HG03159 (cell line): ENCODE measurements at regions not wholly inside any gene's neighbourhood (a gene's known extent, or its start where the extent isn't known, plus 50 kb on each side); places are given as distances from the start of the nearest gene placed in this dataset.
"Not testable (repeated sequence)": the region's sequence is repeated elsewhere in the genome, so short reads cannot be mapped to it uniquely, and the experiment has no call there.

Source experiments
- ATAC-seq: cut with Tn5 transposase; IDR thresholded peaks from one replicate; pipeline ENCODE4 v1.9.1; 2021; ENCODE audit warnings: mild to moderate bottlenecking, moderate library complexity; ENCODE audit not compliant: unreplicated experiment

DNA sequence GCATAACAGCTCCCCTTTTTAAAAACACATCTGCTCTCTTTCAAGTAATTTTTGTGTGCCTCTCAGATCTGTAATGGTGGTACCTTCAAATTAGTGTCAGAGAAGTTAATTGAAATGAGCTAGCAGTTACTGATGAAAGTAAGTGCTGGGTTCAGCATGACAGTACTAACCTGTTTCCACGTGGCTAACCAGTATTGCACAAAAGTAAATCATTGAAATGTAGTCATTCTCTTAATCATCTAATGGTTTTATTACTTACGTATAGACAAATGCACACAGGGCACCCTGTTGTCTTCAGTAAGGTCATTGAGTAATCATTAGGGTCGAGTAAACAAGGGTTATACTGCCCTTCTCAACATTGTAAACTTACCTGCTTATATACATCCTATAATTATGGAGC lies 157.8 kb upstream of the PRR16 start:
- no peak for ATAC-seq

DNA sequence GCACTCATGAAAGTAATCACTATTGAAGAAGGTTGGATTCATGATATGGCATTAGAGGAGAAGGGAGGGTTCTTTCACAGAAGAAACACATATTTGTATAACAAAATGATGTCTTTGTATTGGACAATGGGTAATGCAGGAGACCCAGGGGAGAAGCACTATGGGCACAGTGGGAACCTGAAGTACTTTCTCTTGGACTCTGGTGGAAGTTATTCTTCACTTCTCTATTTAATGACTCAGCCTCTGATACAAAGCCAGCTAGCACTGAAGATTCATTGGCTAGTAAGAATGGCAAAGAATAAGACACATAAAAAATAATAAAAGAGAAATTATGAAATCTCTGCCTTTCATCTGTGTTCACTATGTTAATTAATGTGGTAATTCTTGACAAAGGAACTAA lies 149.9 kb upstream of the PRR16 start:
- ATAC-seq: no peak

DNA sequence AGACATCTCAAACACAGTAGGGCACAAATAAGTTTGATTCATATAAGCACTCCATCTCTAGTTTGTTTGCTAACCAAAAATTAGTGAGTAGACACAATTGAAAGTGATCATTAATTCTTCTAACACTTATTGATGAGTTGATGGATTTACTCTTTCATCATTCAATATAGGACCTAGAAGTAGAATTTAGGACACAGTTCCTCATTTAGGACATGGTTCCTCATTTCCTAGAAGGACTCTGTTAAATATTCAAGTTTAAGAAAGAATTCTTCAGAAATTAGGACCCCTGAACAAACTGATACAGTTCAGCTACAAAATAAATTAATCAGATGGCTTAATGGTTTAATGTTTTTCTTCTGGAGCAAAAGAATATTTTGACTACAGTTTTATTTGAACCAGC lies 143.5 kb upstream of the PRR16 start:
- no peak for ATAC-seq

DNA sequence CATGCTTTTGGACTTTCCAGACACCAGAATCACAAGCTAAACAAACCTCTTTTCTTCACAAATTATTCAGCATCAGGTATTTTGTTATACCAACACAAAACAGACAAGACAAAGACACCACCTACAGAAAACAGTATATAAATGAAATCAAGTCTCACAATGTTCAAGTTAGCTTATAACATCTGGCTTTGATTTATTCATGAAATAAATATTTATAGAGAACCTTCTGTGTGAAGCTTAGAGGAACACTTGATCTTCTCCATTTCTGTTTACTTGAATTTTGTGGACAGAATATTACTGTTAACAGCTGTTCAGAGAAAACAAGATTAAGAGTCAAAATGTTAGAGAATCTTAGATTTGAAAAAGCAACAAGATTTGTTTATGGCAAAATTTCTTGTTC lies 137.4 kb upstream of the PRR16 start:
- ATAC-seq: no peak

DNA sequence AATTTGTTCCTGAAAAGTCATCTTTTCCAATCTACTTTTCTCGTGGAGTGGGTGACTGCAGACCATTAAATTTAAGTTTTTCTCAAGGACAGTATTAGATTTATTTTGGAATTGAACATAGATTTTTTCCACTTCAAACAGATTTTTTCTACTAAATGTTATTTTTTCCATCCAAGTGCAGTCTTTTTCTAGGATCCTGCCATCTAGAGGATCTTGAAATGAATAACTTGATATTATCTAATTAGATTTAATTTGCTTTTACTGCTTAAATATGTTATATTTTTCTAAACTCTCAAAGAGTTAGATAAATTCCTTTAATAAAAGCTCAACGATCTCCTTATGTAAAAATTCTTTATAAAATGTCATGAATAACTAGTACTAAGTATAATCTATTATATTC lies 136.9 kb upstream of the PRR16 start:
- no peak for ATAC-seq

DNA sequence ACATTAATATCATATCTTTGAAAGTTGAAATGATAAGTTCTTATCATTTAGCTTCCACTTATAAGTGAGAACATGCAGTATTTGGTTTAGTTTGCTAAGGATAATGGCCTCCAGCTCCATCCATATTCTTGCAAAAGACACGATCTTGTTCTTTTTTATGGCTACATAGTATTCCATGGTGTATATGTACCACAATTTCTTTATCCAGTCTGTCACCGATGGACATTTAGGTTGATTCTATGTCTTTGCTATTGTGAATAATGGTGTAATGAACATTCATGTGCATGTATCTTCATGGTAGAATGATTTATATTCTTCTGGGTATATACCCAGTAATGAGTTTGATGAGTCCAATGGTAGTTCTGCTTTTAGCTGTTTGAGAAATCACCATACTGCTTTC lies 135.0 kb upstream of the PRR16 start:
- no peak for ATAC-seq

DNA sequence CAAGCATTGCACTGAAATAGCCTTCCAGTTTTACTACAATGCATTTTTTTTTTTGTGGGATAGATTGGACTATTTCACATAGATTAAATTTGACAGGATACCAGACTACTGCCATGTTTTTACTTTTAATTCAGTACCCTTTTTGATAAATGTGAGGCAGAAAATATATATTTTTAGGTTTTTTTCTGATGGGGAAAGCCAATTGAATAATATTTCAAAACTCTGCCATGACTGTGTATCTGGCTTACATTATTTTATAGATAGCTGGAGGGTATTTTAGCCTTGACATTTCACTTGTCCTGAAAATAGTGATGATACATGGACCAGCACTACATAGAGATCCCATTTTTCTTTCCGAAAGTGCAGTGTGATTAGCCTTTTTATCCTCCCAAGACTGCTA lies 133.5 kb upstream of the PRR16 start:
- ATAC-seq: no peak

DNA sequence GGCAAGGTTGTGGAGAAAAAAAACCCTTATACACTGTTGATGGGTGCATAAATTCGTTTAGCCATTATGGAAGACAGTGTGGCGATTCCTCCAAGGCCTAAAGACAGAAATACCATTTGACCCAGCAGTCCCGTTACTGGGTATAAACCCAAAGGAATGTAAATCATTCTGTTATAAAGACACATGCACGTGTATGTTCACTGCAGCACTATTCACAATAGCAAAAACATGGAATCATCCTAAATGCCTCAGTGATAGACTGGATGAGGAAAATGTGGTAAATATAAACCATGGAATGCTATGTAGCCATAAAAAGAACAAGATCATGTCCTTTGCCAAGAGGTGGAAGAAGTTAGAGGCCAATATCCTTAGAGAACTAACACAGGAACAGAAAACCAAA lies 119.9 kb upstream of the PRR16 start:
- ATAC-seq: no peak

DNA sequence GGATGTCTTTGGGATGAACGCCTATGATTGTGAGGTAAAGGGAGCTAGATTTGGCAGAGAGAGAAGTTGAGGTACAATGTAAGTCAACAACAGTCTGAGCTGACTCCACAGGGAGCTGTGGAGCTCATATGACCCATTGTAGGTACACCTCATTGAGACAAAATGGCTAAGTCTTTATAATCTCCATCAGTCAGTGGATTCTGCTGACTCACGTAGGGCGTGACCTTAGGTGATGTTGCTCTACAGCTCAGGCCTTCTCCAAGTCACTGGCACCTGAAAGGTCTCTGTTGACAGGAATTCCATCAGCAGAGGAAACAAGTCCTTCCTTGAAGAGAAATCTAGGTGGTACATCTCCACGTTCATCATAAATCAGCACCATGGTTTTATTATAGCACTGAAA lies 118.2 kb upstream of the PRR16 start:
- no peak for ATAC-seq

DNA sequence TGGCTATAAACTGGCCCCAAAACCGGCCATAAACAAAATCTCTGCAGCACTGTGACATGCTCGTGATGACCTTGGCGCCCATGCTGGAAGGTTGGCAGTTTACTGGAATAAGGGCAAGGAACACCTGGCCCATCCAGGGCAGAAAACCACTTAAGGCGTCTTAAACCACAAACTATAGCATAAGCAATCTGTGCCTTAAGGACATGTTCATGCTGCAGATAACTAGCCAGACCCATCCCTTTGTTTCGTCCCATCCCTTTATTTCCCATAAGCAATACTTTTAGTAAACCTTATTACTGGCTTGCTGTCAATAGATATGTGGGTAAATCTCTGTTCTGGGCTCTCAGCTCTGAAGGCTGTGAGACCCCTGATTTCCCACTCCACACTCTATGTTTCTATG lies 113.0 kb upstream of the PRR16 start:
- ATAC-seq: not testable (repeated sequence)

DNA sequence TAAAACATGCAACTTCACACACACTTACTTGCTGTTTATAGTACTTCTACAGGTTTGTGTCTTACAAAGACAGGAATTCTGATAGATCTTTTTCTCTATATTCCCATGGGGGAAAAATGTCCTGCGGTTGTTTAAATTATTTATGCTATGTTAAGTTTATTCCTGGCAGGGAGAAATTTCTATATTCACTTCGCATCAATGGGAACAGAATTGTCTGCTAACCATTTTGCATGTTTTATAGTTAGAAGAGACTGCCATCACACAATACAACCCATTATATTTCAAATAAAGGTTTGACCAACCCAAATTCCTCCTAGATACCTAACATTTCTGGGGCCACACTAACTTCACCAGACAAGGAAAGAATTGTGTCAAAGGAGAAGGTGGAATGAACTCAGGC lies 110.0 kb upstream of the PRR16 start:
- no peak for ATAC-seq

DNA sequence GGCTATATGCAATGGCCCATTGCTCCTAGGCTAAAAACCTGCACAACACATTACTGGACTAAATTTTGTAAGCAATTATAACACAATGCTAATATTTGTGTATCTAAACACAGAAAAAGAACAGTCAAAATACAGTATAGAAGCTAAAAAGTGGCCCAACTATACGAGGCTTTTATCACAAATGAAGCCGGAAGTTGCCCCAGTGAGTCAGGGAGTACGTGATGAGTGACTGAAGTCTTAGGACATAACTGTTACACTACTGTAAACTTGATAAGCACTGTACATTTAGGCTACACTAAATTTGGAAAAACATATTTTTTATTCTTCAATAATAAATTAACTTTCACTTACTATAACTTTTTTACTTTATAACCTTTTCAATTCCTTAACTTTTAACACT lies 105.2 kb upstream of the PRR16 start:
- ATAC-seq: no peak

DNA sequence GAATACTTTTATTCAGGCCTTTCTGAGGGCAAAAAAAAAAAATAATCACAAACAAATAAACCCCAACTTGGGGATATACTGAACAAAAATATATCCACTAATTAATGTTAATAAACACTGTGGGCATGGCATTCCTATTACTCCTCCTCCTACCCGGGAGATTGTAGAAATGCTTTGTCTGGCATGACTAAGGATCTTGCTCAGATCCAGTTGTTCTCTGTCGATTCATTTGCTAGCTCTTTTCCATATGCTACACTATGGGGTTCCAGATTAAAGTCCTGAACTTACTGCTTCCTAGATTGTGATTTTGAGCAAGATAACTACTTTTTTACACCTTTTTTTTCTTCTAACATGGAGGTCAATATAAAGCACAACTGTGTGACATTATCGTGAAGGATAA lies 102.2 kb upstream of the PRR16 start:
- no peak for ATAC-seq

DNA sequence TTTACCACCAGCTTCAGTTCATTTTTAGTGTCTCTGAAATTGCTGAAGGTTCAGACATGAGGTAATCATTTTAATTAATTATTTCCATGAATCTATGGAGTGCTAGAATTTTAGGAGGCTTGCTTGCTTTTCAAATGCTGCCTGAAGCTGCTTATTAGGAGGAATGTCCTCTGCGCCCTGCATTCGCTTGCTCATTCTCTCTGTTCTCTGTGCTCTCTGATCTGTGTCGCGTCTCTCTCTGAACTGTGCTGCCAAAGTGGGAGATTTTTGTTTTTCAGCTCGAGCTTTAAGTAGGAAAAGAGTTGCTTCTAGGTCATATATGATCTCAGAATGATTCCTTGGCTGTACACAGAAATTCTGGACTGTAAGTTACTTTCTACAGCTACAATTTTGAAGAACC lies 101.7 kb upstream of the PRR16 start:
- no peak for ATAC-seq

DNA sequence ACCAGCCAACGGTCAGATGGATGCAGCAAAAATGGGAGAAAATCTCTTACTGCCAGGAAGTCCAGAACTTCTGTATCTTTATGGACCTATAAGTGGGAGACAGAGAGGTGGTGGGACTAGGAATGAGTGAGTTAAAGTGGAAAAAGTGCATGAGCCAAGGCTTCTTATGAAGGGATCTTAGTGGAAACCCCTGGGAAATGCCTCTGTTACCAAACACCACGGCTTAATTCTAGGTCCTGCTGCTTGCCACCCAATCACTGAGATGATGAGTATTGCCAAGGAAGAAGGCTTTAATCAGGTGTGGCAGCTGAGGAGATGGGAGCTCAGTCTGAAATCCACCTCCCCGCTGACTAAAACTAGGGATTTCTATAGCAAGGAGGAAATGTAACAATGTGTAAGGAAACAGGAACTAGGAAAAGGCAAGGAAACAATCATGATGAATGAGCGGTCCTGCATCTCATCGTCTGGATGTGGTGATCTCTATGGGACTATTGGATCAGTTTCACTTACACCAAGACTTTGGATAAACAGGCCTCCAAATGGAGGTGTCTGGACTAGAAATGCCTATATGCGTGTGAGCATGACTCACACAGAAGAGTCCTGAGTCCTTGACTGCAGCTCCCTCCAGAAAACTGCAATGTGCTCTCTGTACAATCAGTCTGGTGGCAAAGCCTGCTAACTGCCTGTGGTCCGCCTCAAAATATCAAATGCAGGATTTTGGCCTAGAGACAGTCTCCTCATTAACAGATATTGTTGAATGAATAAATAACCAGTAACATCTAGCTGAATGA lies 98.2 kb upstream of the PRR16 start:
- no peak for ATAC-seq

DNA sequence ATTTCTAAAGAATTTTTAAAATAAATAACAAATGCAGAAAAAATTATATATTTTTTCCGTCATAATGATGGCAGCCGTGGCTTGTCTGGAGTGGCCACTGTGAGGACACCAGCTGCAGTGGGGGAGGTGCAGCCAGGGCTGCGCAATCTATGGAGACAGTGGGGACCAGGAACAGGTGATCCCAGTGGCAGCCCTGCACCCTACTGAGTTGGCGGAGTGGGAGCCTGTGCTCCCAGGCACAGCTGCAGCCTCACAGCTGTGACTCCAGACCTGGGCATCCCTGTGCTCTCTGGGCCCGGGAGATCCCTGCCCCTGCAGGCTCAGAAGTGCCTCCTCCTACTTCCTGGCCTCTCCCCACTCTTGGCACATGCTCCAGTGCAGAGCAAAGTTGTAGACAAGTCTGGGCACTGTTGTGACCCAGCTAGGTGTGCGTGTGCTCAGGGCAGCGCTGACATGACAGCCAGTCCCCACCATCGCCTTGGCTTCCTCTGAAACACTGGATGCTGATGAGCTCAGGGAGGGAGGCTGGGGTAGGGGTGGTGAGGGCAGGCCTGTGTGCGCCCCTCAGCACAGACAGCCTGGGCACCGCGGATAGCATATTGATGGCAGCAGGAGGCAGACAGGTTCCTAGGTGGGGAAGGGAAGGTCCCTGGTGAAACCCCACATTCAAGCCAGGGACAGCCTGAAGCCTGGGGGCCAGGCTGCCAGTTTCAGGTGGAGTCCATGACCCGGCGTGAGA lies 96.0 kb upstream of the PRR16 start:
- no peak for ATAC-seq

DNA sequence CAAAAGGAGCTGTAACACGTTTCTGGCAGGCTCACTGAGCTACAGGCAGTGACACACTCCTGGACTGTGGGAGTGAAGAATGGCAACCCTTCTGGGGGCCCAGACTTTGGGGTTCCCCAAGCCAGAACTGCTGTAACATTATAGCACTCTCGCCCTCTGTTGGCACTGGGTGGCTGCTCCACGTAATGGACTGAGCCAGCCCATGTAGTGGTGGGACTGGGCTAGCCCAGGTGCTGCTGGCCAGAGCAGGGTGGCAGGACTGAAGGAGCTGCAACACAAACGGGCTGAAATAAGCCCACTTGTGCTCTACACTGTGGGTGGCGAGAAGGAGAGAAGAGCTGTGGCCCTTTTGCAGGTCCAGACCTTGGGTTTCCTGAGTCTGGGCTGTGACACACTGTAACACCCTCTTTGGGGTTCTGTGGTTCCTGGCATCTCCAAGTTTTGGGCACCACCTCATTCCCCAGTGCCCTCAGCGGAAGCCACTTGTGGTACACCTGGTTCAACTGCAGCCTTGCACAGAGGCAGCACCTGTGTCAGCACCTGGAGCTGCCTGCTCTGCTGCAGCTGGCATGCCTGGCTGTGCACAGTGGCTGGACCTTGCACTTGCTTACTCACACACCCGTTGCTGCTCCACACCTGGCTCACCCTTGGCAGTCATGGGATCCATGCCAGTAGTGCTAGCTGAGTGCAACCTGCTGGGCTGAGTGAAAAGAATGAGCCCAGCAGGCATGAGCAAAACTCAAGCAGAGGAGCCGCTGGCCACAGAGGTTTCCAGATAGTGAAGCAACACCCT lies 95.0 kb upstream of the PRR16 start:
- no peak for ATAC-seq

DNA sequence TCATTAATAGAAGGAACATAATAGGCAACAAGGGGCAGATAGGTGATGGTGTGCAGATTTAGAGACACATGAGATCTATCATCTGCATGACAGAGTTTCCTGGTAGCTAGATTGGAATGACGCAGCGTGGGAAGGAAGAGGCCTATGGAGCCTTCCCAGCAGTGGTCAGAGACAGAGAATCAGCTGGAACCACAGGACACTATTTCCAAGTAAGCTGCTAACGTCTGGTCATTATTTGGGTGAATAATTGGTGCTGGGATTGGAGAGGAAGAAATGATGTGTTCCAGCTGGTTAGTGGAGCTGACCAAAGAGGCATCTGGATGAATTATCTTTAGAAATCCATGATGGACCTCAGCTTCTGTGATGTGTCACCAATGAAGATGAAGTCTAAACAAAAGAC lies 91.2 kb upstream of the PRR16 start:
- ATAC-seq: no peak

DNA sequence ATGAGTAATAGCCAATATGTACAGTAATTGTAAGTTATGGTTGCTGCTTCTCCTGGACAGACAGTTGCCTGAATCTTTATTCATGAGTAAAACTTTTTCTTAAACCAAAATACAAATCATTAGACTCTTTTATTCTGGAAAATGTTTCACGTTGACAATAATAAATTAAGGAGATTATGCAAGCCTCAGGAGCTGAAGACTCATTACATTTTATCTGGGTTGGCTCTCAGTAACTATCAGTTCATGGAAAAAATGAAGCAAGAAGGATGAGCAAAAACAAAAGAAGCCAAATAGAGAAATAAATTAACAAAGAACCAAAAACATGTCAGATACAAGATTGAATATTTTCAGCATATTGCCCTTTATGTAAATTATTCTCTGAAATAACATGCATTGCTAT lies 88.9 kb upstream of the PRR16 start:
- no peak for ATAC-seq

DNA sequence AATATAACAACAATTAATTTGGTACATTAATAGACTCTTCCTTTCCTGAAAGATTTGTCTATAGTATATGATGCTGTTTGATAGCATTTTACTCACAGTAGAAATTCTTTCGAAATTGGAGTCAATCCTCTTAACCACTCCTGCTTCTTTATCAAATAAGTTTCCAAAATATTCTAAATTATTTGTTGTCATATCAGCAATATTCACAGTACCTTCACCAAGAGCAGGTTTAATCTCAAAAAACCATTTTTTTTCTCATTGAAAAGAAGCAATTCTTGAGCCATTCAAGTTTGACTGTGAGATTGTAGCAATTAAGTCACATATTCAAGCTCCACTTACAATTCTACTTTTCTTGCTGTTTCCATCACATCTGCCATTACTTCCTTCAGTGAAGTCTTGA lies 83.5 kb upstream of the PRR16 start:
- no peak for ATAC-seq

DNA sequence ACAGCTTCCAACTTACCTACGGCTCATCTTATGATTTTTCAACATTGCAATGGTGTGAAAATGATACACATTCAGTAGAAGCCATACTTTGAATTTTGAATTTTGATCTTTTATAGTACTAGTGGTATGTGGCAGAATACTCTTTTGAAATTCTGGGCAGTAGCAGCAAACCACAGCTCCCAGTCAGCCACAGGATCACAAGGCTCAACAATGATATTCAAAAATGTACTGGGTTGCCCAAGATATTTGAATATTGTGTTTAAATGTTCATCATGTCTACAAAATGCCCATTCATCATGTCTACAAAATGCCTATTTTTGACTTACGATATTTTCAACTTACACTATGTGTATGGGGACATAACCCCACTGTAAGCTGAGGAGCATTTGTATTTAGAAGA lies 81.3 kb upstream of the PRR16 start:
- no peak for ATAC-seq

DNA sequence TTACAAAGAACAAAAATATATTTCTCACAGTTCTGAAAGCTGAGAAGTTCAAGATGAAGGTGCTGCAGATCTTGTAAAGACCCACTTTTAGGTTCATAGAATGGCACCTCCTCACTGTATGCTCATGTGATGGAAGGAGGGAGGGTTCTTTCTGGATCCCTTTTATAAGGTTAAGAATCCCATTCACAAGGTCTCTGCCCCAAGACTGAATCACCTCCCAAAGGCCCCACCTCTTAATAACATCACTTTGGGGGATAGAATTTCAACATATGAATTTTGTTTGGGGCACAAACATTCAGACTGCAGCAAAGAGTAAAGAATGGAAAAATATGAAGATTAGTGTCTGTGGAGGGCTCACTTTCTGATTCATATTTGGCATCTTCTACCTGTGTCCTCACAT lies 77.1 kb upstream of the PRR16 start:
- ATAC-seq: no peak
